ENCODE measurements at regions not wholly inside any gene's neighbourhood (a gene's known extent, or its start where the extent isn't known, plus 50 kb on each side); places are given as distances from the start of the nearest gene placed in this dataset.

GRCh38 chr4:53923921-53924320 lies 140.5 kb downstream of the CHIC2 start:
- no peak for TF ChIP-seq IRF2 (CRISPR knock-in tag; IDR thresholded peaks at IDR 0.05)
- no peak for TF ChIP-seq MXI1 (IDR thresholded peaks at IDR 0.05; ENCODE audit: borderline replicate concordance, low read depth, low read length)
- no peak for TF ChIP-seq FUBP1 (CRISPR knock-in tag; IDR thresholded peaks at IDR 0.05; ENCODE audit: borderline replicate concordance)
- no peak for TF ChIP-seq POLR2A (IDR thresholded peaks at IDR 0.05; ENCODE audit: insufficient read depth in 1 of 2, low read depth in 2 of 2, low read length in 2 of 2)
- TF ChIP-seq THAP9 (CRISPR knock-in tag; IDR thresholded peaks at IDR 0.05; ENCODE audit: borderline replicate concordance), result no peak
- TF ChIP-seq ZNF644 (CRISPR knock-in tag; IDR thresholded peaks at IDR 0.05; ENCODE audit: low read depth), result no peak
- no peak for TF ChIP-seq RAD21 (CRISPR knock-in tag; IDR thresholded peaks at IDR 0.05)
- no peak for TF ChIP-seq ZNF441 (CRISPR knock-in tag; IDR thresholded peaks at IDR 0.05; ENCODE audit: borderline replicate concordance)
- no peak for TF ChIP-seq ZNF136 (CRISPR knock-in tag; IDR thresholded peaks at IDR 0.05; ENCODE audit: low read depth)
- TF ChIP-seq CTCF (CRISPR knock-in tag; IDR thresholded peaks at IDR 0.05), result no peak
- no peak for TF ChIP-seq HNRNPK (IDR thresholded peaks at IDR 0.05; ENCODE audit: low read depth, low read length, poor library complexity, severe bottlenecking)
